ENCODE measurements at regions not wholly inside any gene's neighbourhood (a gene's known extent, or its start where the extent isn't known, plus 50 kb on each side); places are given as distances from the start of the nearest gene placed in this dataset.

GRCh38 chr11:8796941-8797340, 114.0 kb upstream of the AKIP1 start:
- no peaks in the 10 kb centered on the region for H3K27me3 ChIP-seq (ENCODE audit: low read length)
- H2AFZ ChIP-seq (ENCODE audit: low read depth, low read length, severe bottlenecking), result no peak overlapping the region
- H3K4me3 ChIP-seq (ENCODE audit: insufficient read depth, low read length, poor library complexity, severe bottlenecking), result no peak overlapping the region
- no peak overlapping the region for H3K27ac ChIP-seq (ENCODE audit: low read depth, low read length)
- no peaks in the 10 kb centered on the region for H4K20me1 ChIP-seq (ENCODE audit: low read depth, low read length)
- TF ChIP-seq CTCF (IDR thresholded peaks at IDR 0.05; ENCODE audit: insufficient read depth, low read length, poor library complexity, severe bottlenecking) (no peak), EZH2phosphoT487 (conservative IDR thresholded peaks at IDR 0.05; ENCODE audit: low read length) (no peak)
- no peaks in the 10 kb centered on the region for H3K9me2 ChIP-seq (replicated peaks; ENCODE audit: insufficient read depth, low read length)
- H3K79me2 ChIP-seq (ENCODE audit: insufficient read depth, low read length), result no peaks in the 10 kb centered on the region
- H3F3A ChIP-seq (ENCODE audit: insufficient read depth), result no peaks in the 10 kb centered on the region
- no peaks in the 10 kb centered on the region for H3K36me3 ChIP-seq (ENCODE audit: low read length)
- no peak overlapping the region for H3K4me2 ChIP-seq (ENCODE audit: low read depth, low read length, poor library complexity, severe bottlenecking)
- H3K9ac ChIP-seq (ENCODE audit: low read length), result no peak overlapping the region
- no peaks in the 10 kb centered on the region for H3K9me3 ChIP-seq (ENCODE audit: insufficient read depth, low read length)

- no peaks in the 10 kb centered on the region for H3F3A ChIP-seq (ENCODE audit: insufficient read depth)
Observed at GRCh38 chr11:8799273-8799672, 111.7 kb upstream of the AKIP1 start.

GRCh38 chr11:8800520-8801110, 110.4 kb upstream of the AKIP1 start:
- Histone ChIP-seq H3K79me2 (ENCODE audit: insufficient read depth, low read length) (no peaks in the 10 kb centered on the region), H3K9ac (ENCODE audit: low read length) (no peak overlapping the region), H3K4me3 (ENCODE audit: insufficient read depth, low read length, poor library complexity, severe bottlenecking) (no peak overlapping the region), H4K20me1 (ENCODE audit: low read depth, low read length) (no peaks in the 10 kb centered on the region), H3K4me2 (ENCODE audit: low read depth, low read length, poor library complexity, severe bottlenecking) (no peak overlapping the region), H3K36me3 (ENCODE audit: low read length) (no peaks in the 10 kb centered on the region), H3K27me3 (ENCODE audit: low read length) (no peaks in the 10 kb centered on the region), H3K9me3 (ENCODE audit: insufficient read depth, low read length) (no peaks in the 10 kb centered on the region), H3F3A (ENCODE audit: insufficient read depth) (no peaks in the 10 kb centered on the region), H2AFZ (ENCODE audit: low read depth, low read length, severe bottlenecking) (no peak overlapping the region), H3K27ac (ENCODE audit: low read depth, low read length) (no peak overlapping the region), H3K9me2 (replicated peaks; ENCODE audit: insufficient read depth, low read length) (no peaks in the 10 kb centered on the region)
- no peak for TF ChIP-seq EZH2phosphoT487 (conservative IDR thresholded peaks at IDR 0.05; ENCODE audit: low read length)
- no peak for TF ChIP-seq CTCF (IDR thresholded peaks at IDR 0.05; ENCODE audit: insufficient read depth, low read length, poor library complexity, severe bottlenecking)

More at GRCh38 chr11:8799273-8799672, 111.7 kb upstream of the AKIP1 start:
- H3K36me3 ChIP-seq (ENCODE audit: low read length), result no peaks in the 10 kb centered on the region
- no peaks in the 10 kb centered on the region for H3K27me3 ChIP-seq (ENCODE audit: low read length)
- no peak for TF ChIP-seq CTCF (IDR thresholded peaks at IDR 0.05; ENCODE audit: insufficient read depth, low read length, poor library complexity, severe bottlenecking)
- no peak for TF ChIP-seq EZH2phosphoT487 (conservative IDR thresholded peaks at IDR 0.05; ENCODE audit: low read length)
- H3K9me3 ChIP-seq (ENCODE audit: insufficient read depth, low read length), result no peaks in the 10 kb centered on the region
- no peak overlapping the region for H2AFZ ChIP-seq (ENCODE audit: low read depth, low read length, severe bottlenecking)
- no peaks in the 10 kb centered on the region for H4K20me1 ChIP-seq (ENCODE audit: low read depth, low read length)
- H3K9me2 ChIP-seq (replicated peaks; ENCODE audit: insufficient read depth, low read length), result no peaks in the 10 kb centered on the region
- H3K27ac ChIP-seq (ENCODE audit: low read depth, low read length), result no peak overlapping the region
- H3K4me2 ChIP-seq (ENCODE audit: low read depth, low read length, poor library complexity, severe bottlenecking), result no peak overlapping the region
- H3K79me2 ChIP-seq (ENCODE audit: insufficient read depth, low read length), result no peaks in the 10 kb centered on the region
- no peak overlapping the region for H3K9ac ChIP-seq (ENCODE audit: low read length)
- no peak overlapping the region for H3K4me3 ChIP-seq (ENCODE audit: insufficient read depth, low read length, poor library complexity, severe bottlenecking)
